ENCODE measurements at regions not wholly inside any gene's neighbourhood (a gene's known extent, or its start where the extent isn't known, plus 50 kb on each side); places are given as distances from the start of the nearest gene placed in this dataset.

DNA sequence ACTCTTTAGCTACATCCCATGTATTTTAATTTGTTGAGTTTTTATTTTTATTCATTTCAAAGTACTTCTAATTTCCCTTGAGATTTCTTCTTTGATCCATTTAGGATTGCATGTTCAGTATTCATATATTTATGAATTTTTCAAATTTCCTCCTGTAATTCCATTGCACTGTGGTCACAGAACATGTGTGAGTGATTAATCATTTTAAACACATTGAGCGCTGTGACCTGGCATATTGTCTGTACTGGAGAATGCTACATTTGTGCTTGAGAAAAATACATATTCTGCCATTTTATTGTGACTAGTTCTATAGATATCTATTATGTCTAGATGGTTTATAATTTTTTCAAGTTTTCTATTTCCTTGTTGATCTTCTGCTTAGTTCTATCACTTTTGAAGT lies 353.7 kb downstream of the RAD51AP2 start:
- TF ChIP-seq, protein P1, sequence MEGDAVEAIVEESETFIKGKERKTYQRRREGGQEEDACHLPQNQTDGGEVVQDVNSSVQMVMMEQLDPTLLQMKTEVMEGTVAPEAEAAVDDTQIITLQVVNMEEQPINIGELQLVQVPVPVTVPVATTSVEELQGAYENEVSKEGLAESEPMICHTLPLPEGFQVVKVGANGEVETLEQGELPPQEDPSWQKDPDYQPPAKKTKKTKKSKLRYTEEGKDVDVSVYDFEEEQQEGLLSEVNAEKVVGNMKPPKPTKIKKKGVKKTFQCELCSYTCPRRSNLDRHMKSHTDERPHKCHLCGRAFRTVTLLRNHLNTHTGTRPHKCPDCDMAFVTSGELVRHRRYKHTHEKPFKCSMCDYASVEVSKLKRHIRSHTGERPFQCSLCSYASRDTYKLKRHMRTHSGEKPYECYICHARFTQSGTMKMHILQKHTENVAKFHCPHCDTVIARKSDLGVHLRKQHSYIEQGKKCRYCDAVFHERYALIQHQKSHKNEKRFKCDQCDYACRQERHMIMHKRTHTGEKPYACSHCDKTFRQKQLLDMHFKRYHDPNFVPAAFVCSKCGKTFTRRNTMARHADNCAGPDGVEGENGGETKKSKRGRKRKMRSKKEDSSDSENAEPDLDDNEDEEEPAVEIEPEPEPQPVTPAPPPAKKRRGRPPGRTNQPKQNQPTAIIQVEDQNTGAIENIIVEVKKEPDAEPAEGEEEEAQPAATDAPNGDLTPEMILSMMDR (IDR thresholded peaks at IDR 0.05) = no peak
- no peak for TF ChIP-seq POLR2A (IDR thresholded peaks at IDR 0.05)

All from testis (tissue), 2 donors.